HG03558 (cell line): ENCODE measurements at regions not wholly inside any gene's neighbourhood (a gene's known extent, or its start where the extent isn't known, plus 50 kb on each side); places are given as distances from the start of the nearest gene placed in this dataset.
"Not testable (repeated sequence)": the region's sequence is repeated elsewhere in the genome, so short reads cannot be mapped to it uniquely, and the experiment has no call there.

Experiments
- ATAC-seq: cut with Tn5 transposase; IDR thresholded peaks from one replicate; pipeline ENCODE4 v1.9.1; 2021; ENCODE audit warnings: moderate number of reproducible peaks; ENCODE audit not compliant: unreplicated experiment; ENCODE audit errors: extremely low read depth

GRCh38 chr3:72162649-72163184 is 377.8 kb upstream of the PROK2 start:
- ATAC-seq = no peak

DNA sequence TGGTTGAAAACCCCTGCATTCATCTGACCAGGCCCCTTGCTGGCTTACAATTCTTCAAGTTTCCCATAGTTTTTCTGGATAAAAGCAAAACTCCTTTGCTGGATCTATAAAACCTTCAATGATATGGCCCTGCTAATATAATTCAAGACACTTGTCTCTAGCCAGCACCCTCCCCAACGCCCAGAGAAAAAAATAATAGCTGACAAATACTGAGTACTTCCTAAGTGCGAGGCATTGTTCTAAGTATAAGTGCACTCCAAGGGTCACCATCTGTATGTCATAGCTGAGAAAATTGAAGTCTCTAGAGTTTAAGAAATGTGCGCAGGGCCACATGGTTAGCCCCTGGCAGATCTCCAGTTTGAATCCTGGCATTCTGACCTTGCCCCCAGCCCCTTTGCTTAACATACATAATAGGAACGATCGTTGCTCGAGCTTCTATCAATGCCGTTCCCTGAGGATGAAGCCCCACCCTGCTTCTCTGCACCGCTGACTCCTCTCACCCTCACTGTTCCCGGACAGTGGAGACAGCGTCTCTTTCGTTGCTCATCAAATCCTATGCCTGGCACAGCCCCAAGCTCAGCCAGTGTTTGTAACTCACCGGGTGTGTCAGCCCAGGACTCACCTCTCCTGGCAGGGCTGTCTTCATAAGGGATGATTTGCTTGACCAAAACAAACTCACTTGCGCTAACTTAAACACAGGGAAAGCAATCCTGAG is 377.1 kb upstream of the PROK2 start:
- ATAC-seq = no peak

GRCh38 chr3:72161285-72161684 is 376.3 kb upstream of the PROK2 start:
- ATAC-seq = not testable (repeated sequence)

DNA sequence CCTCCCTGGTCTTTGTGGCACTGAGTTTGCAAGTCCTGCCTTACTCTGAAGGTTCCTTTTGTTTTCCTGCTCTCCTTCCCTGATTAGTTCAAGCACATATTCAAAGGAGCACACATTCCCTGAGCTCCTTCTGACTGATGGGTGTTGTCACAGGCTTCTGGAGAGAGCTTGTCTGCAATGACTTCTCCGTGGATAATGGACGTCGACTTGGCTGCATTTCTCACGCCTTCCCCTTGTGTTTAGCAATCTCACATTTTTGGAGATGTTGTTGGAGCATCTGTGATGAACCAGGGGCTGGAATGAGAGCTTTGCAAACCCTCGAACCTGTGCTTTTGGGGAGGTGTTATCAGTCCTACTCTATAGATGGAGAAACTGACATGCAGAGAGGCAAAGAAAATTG is 375.4 kb upstream of the PROK2 start:
- no peak for ATAC-seq

DNA sequence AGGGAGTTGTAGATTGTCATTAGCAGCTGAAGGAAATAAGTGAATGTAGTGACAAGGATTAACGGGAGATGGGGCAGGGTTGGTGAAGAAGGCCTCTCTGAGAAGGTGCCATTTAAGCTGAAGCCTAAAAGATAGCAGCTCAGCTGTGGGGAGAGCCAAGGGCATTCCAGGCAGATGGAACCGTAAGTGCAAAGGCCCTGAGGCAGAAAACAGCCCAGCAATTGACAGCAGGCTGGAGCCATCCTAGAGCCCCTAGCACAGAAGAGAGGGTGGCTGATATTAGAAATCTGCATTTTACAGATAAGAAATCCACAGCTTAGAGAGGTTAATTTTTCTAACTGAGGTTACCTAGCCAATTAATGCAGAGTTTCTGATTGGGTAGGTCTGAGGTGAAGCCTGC is 374.5 kb upstream of the PROK2 start:
- no peak for ATAC-seq

- ATAC-seq = no peak
Observed at GRCh38 chr3:72158639-72159326, 373.8 kb upstream of the PROK2 start.

GRCh38 chr3:72157748-72158638 is 373.0 kb upstream of the PROK2 start:
- no peak for ATAC-seq

DNA sequence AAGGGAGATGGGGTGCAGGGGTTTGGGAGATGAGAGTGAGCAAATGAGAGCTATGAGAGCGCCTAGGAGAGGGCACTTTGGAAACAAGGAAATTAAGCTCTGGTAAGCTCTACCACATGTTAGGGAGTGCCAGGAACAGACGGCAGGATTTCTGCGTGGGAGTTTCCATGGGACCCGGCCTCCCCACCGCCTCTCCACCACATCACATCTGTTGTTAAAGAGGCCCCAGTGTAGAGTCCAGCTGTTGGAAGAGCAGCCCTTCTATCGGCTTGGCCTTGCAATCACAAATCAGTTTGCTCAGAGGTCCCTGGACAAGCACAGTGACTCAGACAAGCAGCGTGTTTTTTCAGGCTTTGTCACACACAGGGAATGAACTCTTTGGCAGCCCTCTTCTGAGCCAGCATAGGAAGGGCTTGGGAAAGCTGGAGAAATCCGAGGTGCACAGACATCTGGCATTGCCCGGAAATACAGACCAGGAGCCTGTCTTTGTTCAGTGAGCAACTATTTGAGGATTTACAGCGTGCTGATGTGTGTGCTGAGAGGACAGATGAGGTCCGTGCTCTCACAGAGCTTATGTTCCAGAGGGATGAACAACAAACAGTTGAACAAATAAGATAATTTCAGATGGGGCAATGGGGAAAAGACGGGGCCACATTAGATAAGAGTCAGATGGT is 370.6 kb upstream of the PROK2 start:
- no peak for ATAC-seq

DNA sequence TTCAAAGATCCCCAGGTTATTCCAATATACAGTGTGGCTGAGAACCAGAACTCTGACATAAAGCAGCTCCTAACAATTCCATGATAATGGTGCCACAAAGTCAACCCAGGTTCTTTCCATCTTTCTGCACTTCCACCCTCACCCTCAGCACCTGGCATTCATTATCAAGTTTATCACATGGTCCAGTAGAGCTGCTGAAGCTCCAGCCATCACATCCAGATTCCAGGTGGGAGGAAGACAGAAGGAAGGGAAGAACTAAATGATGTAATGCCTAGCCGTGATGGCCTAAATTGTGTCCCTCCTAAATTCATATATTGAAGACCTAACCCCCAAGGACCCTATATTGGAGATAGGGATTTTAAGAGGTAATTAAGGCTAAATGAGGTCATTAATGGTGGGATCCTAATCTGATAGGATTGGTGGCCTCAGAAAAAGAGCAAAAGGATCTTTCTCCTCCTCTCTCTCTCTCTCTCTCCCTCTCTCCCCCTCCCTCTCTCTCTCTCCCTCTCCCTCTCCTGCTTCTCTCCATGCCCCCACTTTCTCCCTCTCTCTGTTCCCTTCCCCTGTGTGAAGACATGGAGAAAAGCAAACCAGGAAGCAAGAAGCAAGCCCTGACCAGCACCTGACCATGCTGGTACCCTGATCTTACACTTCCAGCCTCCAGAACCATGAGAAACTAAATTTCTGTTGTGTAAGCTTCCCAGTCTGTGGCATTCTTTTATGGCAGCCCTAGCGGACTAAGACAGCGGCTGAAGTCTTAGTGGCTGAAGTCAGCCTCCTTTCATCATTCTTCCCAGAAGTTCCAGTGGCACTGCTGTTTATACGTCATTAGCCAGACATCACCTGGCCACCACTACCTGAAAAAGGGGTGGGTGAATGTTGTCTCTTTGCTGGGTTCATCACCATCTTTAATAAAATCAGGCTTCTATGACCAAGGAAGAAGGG is 369.7 kb upstream of the PROK2 start:
- ATAC-seq = no peak

- no peak for ATAC-seq
Observed at GRCh38 chr3:72153477-72154314, 368.7 kb upstream of the PROK2 start.

- ATAC-seq = no peak
Observed at GRCh38 chr3:72152551-72153476, 367.9 kb upstream of the PROK2 start.

- ATAC-seq = no peak
Observed at GRCh38 chr3:72151465-72152238, 366.7 kb upstream of the PROK2 start.

- no peak for ATAC-seq
Observed at GRCh38 chr3:72150634-72151412, 365.9 kb upstream of the PROK2 start.

DNA sequence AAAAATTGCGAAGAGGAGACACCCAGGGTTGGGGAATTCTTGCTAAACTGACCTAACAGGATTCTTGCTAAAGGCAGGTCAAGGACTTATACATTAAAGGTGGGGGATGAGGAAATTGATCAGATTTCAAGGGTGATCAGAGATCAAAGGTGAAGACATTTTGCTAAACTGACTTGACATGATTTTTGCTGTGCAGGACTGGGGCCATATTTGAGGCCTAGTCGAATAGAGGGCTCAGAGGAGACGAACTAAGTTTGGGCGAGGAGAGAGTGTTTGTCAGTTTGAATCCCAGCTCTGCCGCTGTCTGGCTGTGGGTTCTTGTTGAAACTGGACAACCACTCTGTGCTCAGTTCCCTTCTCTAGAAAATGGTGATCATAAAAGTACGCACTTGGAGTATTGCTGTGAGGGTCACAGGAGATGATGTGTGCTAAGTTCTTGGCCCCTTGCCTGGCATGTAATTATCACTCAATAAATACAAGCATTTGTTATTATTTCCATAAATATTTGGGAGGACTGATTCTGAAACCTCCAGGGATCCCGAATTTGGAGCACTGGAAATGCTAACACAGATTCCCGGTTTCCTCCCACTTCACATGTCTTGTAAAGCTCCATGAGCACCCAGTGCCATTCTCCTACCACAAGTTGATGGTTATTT is 364.8 kb upstream of the PROK2 start:
- ATAC-seq = no peak

DNA sequence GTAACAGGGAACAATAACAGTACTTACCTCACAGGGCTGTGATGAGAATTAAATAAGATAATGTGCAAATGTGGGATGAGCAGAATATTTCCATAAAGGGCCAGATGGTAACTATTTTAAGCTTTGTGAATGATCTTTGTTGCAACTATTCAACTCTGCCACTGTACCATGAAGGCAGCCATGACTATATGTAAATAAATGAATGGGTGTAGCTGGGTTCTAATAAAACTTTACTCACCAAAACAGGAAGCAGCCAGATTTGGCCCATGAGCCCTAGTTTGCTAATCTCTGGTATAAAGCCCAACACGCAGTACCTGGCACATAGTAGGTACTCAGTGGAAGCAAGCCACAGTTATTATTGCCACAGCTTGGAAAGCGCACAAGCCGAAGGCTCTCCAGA is 362.7 kb upstream of the PROK2 start:
- ATAC-seq = no peak
